ENCODE measurements at regions not wholly inside any gene's neighbourhood (a gene's known extent, or its start where the extent isn't known, plus 50 kb on each side); places are given as distances from the start of the nearest gene placed in this dataset.
"Not testable (repeated sequence)": the region's sequence is repeated elsewhere in the genome, so short reads cannot be mapped to it uniquely, and the experiment has no call there.

DNA sequence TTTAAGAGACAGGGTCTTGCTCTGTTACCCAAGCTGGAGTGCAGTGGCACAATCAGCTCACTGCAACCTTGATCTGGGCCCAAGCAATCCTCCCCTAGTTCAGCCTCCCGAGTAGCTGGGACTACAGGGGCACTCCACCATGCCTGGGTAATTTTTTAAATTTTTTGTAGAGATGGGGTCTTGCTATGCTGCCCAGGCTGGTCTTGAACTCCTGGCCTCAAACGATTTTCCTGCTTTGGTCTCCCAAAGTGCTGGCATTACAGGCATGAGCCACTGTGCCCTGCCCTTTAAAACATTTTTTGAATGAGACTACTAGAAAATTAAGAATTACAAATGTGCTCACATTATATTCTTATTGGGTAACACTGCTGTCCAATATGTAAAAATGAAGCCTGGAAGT is 161.7 kb upstream of the FAM20A start:
- peaks cover 4 to 7% (median 5%) of the 10 kb centered on the region in 4 donors for H3K4me1 ChIP-seq
- 73 to 79% methylated on average over 2 of the region's 2 CpGs for WGBS, 2 donors
- TF ChIP-seq EP300 (IDR thresholded peaks at IDR 0.05) = no peak
- TF ChIP-seq, protein P1, sequence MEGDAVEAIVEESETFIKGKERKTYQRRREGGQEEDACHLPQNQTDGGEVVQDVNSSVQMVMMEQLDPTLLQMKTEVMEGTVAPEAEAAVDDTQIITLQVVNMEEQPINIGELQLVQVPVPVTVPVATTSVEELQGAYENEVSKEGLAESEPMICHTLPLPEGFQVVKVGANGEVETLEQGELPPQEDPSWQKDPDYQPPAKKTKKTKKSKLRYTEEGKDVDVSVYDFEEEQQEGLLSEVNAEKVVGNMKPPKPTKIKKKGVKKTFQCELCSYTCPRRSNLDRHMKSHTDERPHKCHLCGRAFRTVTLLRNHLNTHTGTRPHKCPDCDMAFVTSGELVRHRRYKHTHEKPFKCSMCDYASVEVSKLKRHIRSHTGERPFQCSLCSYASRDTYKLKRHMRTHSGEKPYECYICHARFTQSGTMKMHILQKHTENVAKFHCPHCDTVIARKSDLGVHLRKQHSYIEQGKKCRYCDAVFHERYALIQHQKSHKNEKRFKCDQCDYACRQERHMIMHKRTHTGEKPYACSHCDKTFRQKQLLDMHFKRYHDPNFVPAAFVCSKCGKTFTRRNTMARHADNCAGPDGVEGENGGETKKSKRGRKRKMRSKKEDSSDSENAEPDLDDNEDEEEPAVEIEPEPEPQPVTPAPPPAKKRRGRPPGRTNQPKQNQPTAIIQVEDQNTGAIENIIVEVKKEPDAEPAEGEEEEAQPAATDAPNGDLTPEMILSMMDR (IDR thresholded peaks at IDR 0.05) = no peak
- no peak for TF ChIP-seq POLR2AphosphoS5 (IDR thresholded peaks at IDR 0.05)
- TF ChIP-seq POLR2A (IDR thresholded peaks at IDR 0.05) = no peak
- no peaks in the 10 kb centered on the region for H3K36me3 ChIP-seq
- H3K27ac ChIP-seq = no peak overlapping the region
- no peak for ATAC-seq (ENCODE audit: low FRiP score in 2 of 2)
- no peak for DNase-seq
- H3K9me3 ChIP-seq = no peaks in the 10 kb centered on the region
- no peak overlapping the region for H3K4me3 ChIP-seq
- no peaks in the 10 kb centered on the region for H3K27me3 ChIP-seq

DNA sequence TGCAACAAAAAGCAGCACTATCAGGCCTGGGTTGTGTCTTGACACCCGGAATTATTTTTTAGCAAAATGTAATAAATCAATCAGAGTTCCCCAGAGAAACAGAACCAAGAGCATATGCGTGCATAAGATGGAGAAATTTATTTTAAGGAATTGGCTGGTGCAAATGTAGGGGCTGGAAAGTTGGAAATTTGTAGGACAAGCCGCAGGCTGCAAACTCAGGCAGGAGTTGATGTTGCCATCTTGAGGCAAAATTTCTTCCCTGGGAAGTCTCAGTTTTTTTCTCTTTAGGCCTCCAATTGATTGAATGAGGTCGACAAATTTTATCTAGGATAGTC is 158.9 kb upstream of the FAM20A start:
- WGBS, 2 donors = 50 to 51% methylated on average over 4 of the region's 4 CpGs

DNA sequence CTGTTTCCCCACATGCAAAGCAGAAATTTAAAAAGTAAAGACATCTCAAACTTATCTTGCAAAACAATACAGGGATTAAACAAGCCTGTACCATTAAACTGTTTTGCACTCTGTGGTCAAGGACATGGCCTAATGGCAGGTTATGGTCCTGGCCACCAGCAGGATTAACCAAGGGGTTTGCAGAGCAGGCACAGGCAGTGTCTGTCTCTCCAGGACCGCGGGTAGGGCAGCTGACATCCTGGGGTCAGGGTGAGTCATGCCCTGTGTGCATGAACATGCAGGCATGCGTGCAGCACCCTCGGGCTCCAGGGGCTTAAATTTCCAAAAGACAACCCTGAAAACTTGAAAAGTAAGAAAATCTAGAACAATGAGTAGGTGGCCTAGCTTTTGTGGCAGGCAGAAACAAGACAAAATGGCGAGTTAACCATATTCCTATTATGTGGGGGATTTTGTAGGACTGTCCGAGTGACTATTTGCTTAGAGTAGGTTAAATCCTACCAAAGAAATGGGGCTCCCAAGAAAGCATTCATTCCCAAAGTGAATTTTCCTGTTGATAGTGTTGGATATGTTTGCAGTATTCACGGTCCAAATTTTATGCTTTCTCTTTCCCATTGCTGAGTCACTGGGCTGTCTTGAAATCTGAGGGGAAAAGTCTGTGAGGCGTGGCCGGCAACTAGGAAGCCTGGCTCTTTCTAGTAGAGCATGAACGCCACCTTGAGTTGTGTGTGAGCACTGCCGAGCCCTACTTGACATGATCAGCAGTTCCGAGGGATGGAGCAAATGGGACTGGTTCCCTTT is 158.4 kb upstream of the FAM20A start:
- peak overlapping the region; percentile 27 to 77 (median 72) for H3K27ac ChIP-seq
- 18 to 21% methylated on average over 12 of the region's 12 CpGs for WGBS, 2 donors
- peak overlapping the region in 3 of 4 donors; percentile 31 to 47 (median 46) for H3K4me3 ChIP-seq
- H3K36me3 ChIP-seq = no peaks in the 10 kb centered on the region
- TF ChIP-seq POLR2A (IDR thresholded peaks at IDR 0.05) = peak in 1 of 4 donors; percentile 19
- TF ChIP-seq, protein P1 (IDR thresholded peaks at IDR 0.05) = peak; percentile 73 to 92 (median 84)
- TF ChIP-seq POLR2AphosphoS5 (IDR thresholded peaks at IDR 0.05) = peak in 1 of 2 donors; percentile 9
- no peak for TF ChIP-seq EP300 (IDR thresholded peaks at IDR 0.05)
- no peaks in the 10 kb centered on the region for H3K9me3 ChIP-seq
- peaks cover 4 to 7% (median 5%) of the 10 kb centered on the region in 4 donors for H3K4me1 ChIP-seq
- H3K27me3 ChIP-seq = no peaks in the 10 kb centered on the region
- peak; percentile 97 to 99 for ATAC-seq (ENCODE audit: low FRiP score in 2 of 2)
- DNase-seq = peak; percentile 21 to 92

More for the DNA sequence above, 158.9 kb upstream of the FAM20A start:
- Histone ChIP-seq H3K27me3 (no peaks in the 10 kb centered on the region), H3K4me3 (no peak overlapping the region), H3K4me1 (peaks cover 4 to 7% (median 5%) of the 10 kb centered on the region in 4 donors), H3K9me3 (no peaks in the 10 kb centered on the region), H3K36me3 (no peaks in the 10 kb centered on the region), H3K27ac (no peak overlapping the region)
- DNase-seq (no peak), ATAC-seq (ENCODE audit: low FRiP score in 2 of 2) (no peak)
- no peak for TF ChIP-seq POLR2AphosphoS5 (IDR thresholded peaks at IDR 0.05)
- TF ChIP-seq POLR2A (IDR thresholded peaks at IDR 0.05) = no peak
- TF ChIP-seq, protein P1 (IDR thresholded peaks at IDR 0.05) = no peak
- no peak for TF ChIP-seq EP300 (IDR thresholded peaks at IDR 0.05)

DNA sequence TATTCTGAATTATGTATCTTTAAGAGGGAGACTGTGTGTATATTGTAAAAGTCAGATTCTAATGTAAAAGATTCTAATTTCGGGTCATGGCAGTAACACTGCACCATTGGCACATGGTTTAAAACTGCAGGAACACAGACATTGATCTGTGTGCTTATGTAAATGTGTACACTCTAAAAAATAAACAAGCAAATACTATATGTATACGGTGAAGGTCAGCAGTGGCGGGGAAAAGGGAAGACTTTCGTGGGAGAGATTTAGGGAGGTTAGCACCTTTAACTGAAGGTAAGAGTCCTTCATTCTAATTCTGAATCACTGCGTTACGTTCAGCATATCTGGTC is 157.8 kb upstream of the FAM20A start:
- ATAC-seq (ENCODE audit: low FRiP score in 2 of 2) = no peak
- TF ChIP-seq EP300 (IDR thresholded peaks at IDR 0.05) (no peak), POLR2A (IDR thresholded peaks at IDR 0.05) (no peak), POLR2AphosphoS5 (IDR thresholded peaks at IDR 0.05) (no peak)
- TF ChIP-seq, protein P1 (IDR thresholded peaks at IDR 0.05) = no peak

DNA sequence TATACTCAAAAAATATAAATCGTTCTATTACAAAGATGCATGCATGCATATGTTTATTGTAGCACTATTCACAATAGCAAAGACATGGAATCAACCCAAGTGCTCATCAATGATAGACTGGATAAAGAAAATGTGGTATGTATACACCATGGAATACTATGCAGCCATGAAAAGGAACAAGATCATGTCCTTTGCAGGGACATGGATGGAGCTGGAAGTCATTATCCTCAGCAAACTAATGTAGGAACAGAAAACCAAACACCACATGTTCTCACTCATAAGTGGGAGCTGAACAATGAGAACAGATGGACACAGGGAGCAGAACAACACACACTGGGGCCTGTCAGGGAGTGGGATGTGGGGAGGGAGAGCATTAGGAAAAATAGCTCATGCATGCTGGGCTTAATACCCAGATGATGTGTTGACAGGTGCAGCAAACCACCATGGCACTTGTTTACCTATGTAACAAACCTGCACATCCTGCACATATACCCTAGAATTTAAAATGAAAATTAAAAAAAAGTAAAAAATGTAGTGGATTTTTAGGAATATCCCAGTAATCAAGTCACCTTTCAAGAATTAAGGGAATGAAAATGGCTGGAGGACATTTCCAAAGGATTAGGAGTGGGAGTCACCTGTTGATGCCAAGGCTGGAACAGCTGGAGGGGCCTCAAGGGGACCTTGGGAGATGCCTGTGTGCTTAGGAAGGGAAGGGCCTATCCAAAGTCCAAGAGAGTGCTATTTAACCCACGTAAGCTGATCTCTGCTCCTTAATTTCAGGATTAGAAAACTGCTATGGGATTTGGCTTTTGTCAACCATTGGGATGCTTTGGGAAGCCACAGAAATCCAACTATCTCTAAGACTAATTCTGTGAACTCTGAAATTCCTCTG is 156.9 kb upstream of the FAM20A start:
- H3K4me3 ChIP-seq; H3K9me3 ChIP-seq; DNase-seq; H3K27ac ChIP-seq; ATAC-seq (ENCODE audit: low FRiP score in 2 of 2); H3K27me3 ChIP-seq; H3K36me3 ChIP-seq; H3K4me1 ChIP-seq: not testable (repeated sequence)
- WGBS, 2 donors = 91 to 93% methylated on average over 2 of the region's 2 CpGs

More for the DNA sequence above, 157.8 kb upstream of the FAM20A start:
- Histone ChIP-seq H3K36me3 (no peaks in the 10 kb centered on the region), H3K4me1 (peaks cover 4 to 7% (median 5%) of the 10 kb centered on the region in 4 donors), H3K27me3 (no peaks in the 10 kb centered on the region), H3K9me3 (no peaks in the 10 kb centered on the region), H3K27ac (peak overlapping the region in 3 of 4 donors; percentile 70 to 77 (median 75)), H3K4me3 (peak overlapping the region in 1 of 4 donors; percentile 47)
- WGBS, 2 donors = 80 to 82% methylated on average over 6 of the region's 6 CpGs
- DNase-seq = no peak
